HEK293 (cell line): ENCODE measurements at regions not wholly inside any gene's neighbourhood (a gene's known extent, or its start where the extent isn't known, plus 50 kb on each side); places are given as distances from the start of the nearest gene placed in this dataset.

Source experiments
- CTCF ChIA-PET: fragments of 350-600 bp; formaldehyde crosslinking; extraction: SDS; loops from one replicate; lab custom pipeline; 2021; ENCODE audit warnings: antibody characterized with exemption; lab: Yijun Ruan, JAX
- POLR2A ChIA-PET: fragments of 300-600 bp; formaldehyde crosslinking; extraction: SDS; loops from one replicate; lab custom pipeline; 2020; ENCODE audit warnings: antibody characterized with exemption, inconsistent platforms; lab: Yijun Ruan, JAX
- H3K27ac ChIP-seq: fragments of 200-500 bp; sonication (Bioruptor generic); 2 replicates; pipeline ENCODE4 v1.5.1; 2014; ENCODE audit warnings: low read depth, low read length, control low read depth, inconsistent platforms; ENCODE audit errors: extremely low read depth
- H3K36me3 ChIP-seq, 2 experiments: fragments of 200-500 bp in 1 of 2; sonication (Bioruptor generic) in 1 of 2; 1 replicate in 1 of 2; 2 replicates in 1 of 2; pipeline ENCODE4 v1.5.1; 2014 to 2017; ENCODE audit warnings: inconsistent platforms in 2 of 2, low read length in 2 of 2; ENCODE audit not compliant: control insufficient read depth in 2 of 2, insufficient read depth in 1 of 2
- H3K4me1 ChIP-seq: fragments of 200-500 bp; sonication (Bioruptor generic); 2 replicates; pipeline ENCODE4 v1.5.1; 2014; ENCODE audit warnings: mild to moderate bottlenecking, low read length, inconsistent platforms; ENCODE audit not compliant: control insufficient read depth, insufficient read depth
- H3K4me3 ChIP-seq: 2 replicates; pipeline ENCODE4 v1.5.1; 2011; ENCODE audit warnings: low read depth, mild to moderate bottlenecking, control low read depth, low read length, moderate library complexity
- H3K9me3 ChIP-seq: fragments of 200-500 bp; sonication (Bioruptor generic); 2 replicates; pipeline ENCODE4 v1.5.1; 2014; ENCODE audit warnings: low read depth, low read length, inconsistent platforms; ENCODE audit not compliant: control insufficient read depth, insufficient read depth
- IKZF3 ChIP-seq: fragments of 450-650 bp; IDR thresholded peaks from 2 replicates; pipeline ENCODE4 v1.5.0; 2018; ENCODE audit warnings: missing biosample characterization, mild to moderate bottlenecking, missing genetic modification characterization, moderate library complexity
- REPIN1 ChIP-seq: fragments of 450-650 bp; formaldehyde crosslinking; IDR thresholded peaks from 2 replicates; pipeline ENCODE4 v1.5.1; 2017; ENCODE audit warnings: missing biosample characterization, missing genetic modification characterization, low read depth
- SP3 ChIP-seq: fragments of 450-650 bp; formaldehyde crosslinking; IDR thresholded peaks from 2 replicates; pipeline ENCODE4 v1.5.1; 2016; ENCODE audit warnings: missing biosample characterization, missing genetic modification characterization
- TCF7L2 ChIP-seq: IDR thresholded peaks from 2 replicates; pipeline ENCODE4 v1.6.1; 2011; ENCODE audit warnings: low read depth, mild to moderate bottlenecking, inconsistent platforms, low read length, moderate library complexity, borderline replicate concordance
- TRIM28 ChIP-seq: IDR thresholded peaks from 2 replicates; pipeline ENCODE4 v1.6.1; 2011; ENCODE audit warnings: low read length, control low read depth, borderline replicate concordance
- ZBTB1 ChIP-seq: fragments of 450-650 bp; formaldehyde crosslinking; IDR thresholded peaks from 2 replicates; pipeline ENCODE4 v1.5.1; 2016; ENCODE audit warnings: missing biosample characterization, missing genetic modification characterization
- ZNF174 ChIP-seq: fragments of 450-650 bp; formaldehyde crosslinking; IDR thresholded peaks from 2 replicates; pipeline ENCODE4 v1.5.0; 2017; ENCODE audit warnings: missing biosample characterization, mild to moderate bottlenecking, missing genetic modification characterization
- ZNF175 ChIP-seq: fragments of 450-650 bp; formaldehyde crosslinking; IDR thresholded peaks from 2 replicates; pipeline ENCODE4 v1.5.1; 2016; ENCODE audit warnings: missing biosample characterization, missing genetic modification characterization
- ZNF23 ChIP-seq: fragments of 450-650 bp; formaldehyde crosslinking; IDR thresholded peaks from 2 replicates; pipeline ENCODE4 v1.5.1; 2016; ENCODE audit warnings: missing biosample characterization, missing genetic modification characterization, borderline replicate concordance
- ZNF239 ChIP-seq: fragments of 450-650 bp; formaldehyde crosslinking; IDR thresholded peaks from 2 replicates; pipeline ENCODE4 v1.5.1; 2016; ENCODE audit warnings: missing biosample characterization, missing genetic modification characterization
- ZNF350 ChIP-seq: fragments of 450-650 bp; formaldehyde crosslinking; IDR thresholded peaks from 2 replicates; pipeline ENCODE4 v1.5.0; 2017; ENCODE audit warnings: missing biosample characterization, mild to moderate bottlenecking, missing genetic modification characterization
- ZNF521 ChIP-seq: fragments of 450-650 bp; formaldehyde crosslinking; IDR thresholded peaks from 2 replicates; pipeline ENCODE4 v1.5.1; 2017; ENCODE audit warnings: missing biosample characterization, mild to moderate bottlenecking, missing genetic modification characterization
- ZNF530 ChIP-seq: fragments of 450-650 bp; formaldehyde crosslinking; IDR thresholded peaks from 2 replicates; pipeline ENCODE4 v1.5.1; 2016; ENCODE audit warnings: low read depth, missing biosample characterization, missing genetic modification characterization
- ZNF555 ChIP-seq: fragments of 450-650 bp; formaldehyde crosslinking; conservative IDR thresholded peaks from 2 replicates; pipeline ENCODE4 v1.5.1; 2017; ENCODE audit warnings: missing biosample characterization, mild to moderate bottlenecking, missing genetic modification characterization, inconsistent platforms
- ZNF596 ChIP-seq: fragments of 450-650 bp; IDR thresholded peaks from 2 replicates; pipeline ENCODE4 v1.5.0; 2018; ENCODE audit warnings: missing biosample characterization, mild to moderate bottlenecking, missing genetic modification characterization, moderate library complexity
- ZNF600 ChIP-seq: fragments of 450-650 bp; formaldehyde crosslinking; IDR thresholded peaks from 2 replicates; pipeline ENCODE4 v1.5.1; 2016; ENCODE audit warnings: missing biosample characterization, missing genetic modification characterization
- ZNF670 ChIP-seq: fragments of 450-650 bp; formaldehyde crosslinking; IDR thresholded peaks from 2 replicates; pipeline ENCODE4 v1.5.1; 2016; ENCODE audit warnings: missing biosample characterization, missing genetic modification characterization, low read depth
- ZNF677 ChIP-seq: fragments of 450-650 bp; IDR thresholded peaks from 2 replicates; pipeline ENCODE4 v1.5.0; 2018; ENCODE audit warnings: missing biosample characterization, mild to moderate bottlenecking, missing genetic modification characterization, moderate library complexity
- ZNF747 ChIP-seq: fragments of 450-650 bp; formaldehyde crosslinking; IDR thresholded peaks from 2 replicates; pipeline ENCODE4 v1.5.1; 2016; ENCODE audit warnings: missing biosample characterization, missing genetic modification characterization
- ZNF792 ChIP-seq: fragments of 450-650 bp; formaldehyde crosslinking; IDR thresholded peaks from 2 replicates; pipeline ENCODE4 v1.5.1; 2016; ENCODE audit warnings: missing biosample characterization, missing genetic modification characterization
- ZNF830 ChIP-seq: fragments of 450-650 bp; IDR thresholded peaks from 2 replicates; pipeline ENCODE4 v1.5.0; 2018; ENCODE audit warnings: missing biosample characterization, missing genetic modification characterization, low read depth, mild to moderate bottlenecking, moderate library complexity
- ZNF837 ChIP-seq: fragments of 450-650 bp; formaldehyde crosslinking; IDR thresholded peaks from 2 replicates; pipeline ENCODE4 v1.5.1; 2016; ENCODE audit warnings: missing biosample characterization, missing genetic modification characterization
- TF ChIP-seq, protein P1 (sequence below): fragments of 450-650 bp; formaldehyde crosslinking; IDR thresholded peaks from 2 replicates; pipeline ENCODE4; 2016; ENCODE audit warnings: missing biosample characterization, missing genetic modification characterization
- TF ChIP-seq, protein P2 (sequence below): fragments of 450-650 bp; formaldehyde crosslinking; IDR thresholded peaks from 2 replicates; pipeline ENCODE4 v1.5.1; 2016; ENCODE audit warnings: missing biosample characterization, missing genetic modification characterization
- TF ChIP-seq, protein P3 (sequence below): fragments of 450-650 bp; IDR thresholded peaks from 2 replicates; pipeline ENCODE4 v1.5.1; 2018; ENCODE audit warnings: missing biosample characterization, mild to moderate bottlenecking, missing genetic modification characterization
- TF ChIP-seq, protein P4 (sequence below): fragments of 450-650 bp; formaldehyde crosslinking; IDR thresholded peaks from 2 replicates; pipeline ENCODE4 v1.5.0; 2017; ENCODE audit warnings: missing biosample characterization, missing genetic modification characterization, borderline replicate concordance
- TF ChIP-seq, protein P5 (sequence below): fragments of 450-650 bp; formaldehyde crosslinking; IDR thresholded peaks from 2 replicates; pipeline ENCODE4 v1.5.1; 2016; ENCODE audit warnings: missing biosample characterization, missing genetic modification characterization

DNA sequence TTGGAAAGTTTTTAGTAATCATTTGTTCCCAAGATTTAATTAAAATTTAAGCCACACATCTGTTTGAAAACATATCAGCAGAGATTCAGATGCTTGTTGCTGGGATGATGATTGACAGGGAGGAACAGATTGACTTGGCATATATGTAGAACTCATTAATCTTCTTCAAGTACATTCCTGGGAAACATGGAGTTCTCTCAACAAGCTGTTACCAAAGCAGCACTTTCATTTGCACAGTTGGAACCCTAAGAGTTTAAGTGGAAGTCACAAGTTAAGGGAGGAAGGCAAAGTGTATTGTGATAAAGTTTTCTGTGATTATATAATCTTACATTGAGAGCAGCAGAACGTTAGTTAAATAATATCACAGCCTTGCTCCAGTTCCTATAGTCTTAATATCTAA is 485.4 kb upstream of the CELF2 start:
- H3K4me3 ChIP-seq, result no peak overlapping the region
- ChIA-PET POLR2A (interaction anchor here (0.6 kb wide), 1 partner anchor 356 kb away, joined by 3 read pairs; no protein-coding TSS in a partner anchor), CTCF (no interaction called here)
- TF ChIP-seq, protein P1, sequence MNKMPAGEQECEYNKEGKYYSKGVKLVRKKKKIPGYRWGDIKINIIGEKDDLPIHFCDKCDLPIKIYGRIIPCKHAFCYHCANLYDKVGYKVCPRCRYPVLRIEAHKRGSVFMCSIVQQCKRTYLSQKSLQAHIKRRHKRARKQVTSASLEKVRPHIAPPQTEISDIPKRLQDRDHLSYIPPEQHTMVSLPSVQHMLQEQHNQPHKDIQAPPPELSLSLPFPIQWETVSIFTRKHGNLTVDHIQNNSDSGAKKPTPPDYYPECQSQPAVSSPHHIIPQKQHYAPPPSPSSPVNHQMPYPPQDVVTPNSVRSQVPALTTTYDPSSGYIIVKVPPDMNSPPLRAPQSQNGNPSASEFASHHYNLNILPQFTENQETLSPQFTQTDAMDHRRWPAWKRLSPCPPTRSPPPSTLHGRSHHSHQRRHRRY (tag by site-specific recombination), result no peak
- TF ChIP-seq REPIN1 (tag by site-specific recombination) (no peak), ZNF677 (no peak), SP3 (tag by site-specific recombination) (no peak), IKZF3 (tag by site-specific recombination) (no peak), ZNF23 (tag by site-specific recombination) (no peak), ZNF521 (tag by site-specific recombination) (no peak), ZNF837 (tag by site-specific recombination) (no peak), ZNF747 (tag by site-specific recombination) (no peak), ZNF555 (tag by site-specific recombination) (no peak), ZNF670 (tag by site-specific recombination) (no peak), ZBTB1 (no peak)
- TF ChIP-seq, protein P2, sequence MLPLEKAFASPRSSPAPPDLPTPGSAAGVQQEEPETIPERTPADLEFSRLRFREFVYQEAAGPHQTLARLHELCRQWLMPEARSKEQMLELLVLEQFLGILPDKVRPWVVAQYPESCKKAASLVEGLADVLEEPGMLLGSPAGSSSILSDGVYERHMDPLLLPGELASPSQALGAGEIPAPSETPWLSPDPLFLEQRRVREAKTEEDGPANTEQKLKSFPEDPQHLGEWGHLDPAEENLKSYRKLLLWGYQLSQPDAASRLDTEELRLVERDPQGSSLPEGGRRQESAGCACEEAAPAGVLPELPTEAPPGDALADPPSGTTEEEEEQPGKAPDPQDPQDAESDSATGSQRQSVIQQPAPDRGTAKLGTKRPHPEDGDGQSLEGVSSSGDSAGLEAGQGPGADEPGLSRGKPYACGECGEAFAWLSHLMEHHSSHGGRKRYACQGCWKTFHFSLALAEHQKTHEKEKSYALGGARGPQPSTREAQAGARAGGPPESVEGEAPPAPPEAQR (tag by site-specific recombination), result no peak
- H3K4me1 ChIP-seq, result no peaks in the 10 kb centered on the region
- H3K36me3 ChIP-seq, result no peaks in the 10 kb centered on the region
- H3K9me3 ChIP-seq, result no peaks in the 10 kb centered on the region
- H3K27ac ChIP-seq, result no peak overlapping the region

DNA sequence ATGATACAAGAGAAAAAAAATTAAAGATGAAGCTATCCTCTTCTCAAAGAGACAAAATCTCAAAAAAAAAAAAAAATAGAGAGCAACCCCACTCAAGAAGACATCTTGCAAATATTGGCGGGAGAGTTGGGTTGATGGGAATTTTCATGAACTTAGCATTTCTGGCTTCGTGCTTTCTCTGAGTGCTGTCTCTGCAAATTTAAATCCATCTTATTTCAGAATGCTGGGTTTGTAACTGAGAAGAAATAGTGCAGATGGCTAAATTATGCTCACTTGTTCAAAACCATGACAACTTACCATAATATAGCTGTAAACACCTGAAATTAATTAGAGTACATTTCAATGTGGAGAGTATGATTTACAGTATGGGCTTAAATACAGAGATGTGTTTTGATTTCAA is 484.8 kb upstream of the CELF2 start:
- POLR2A ChIA-PET, result interaction anchor here (0.6 kb wide), 1 partner anchor 356 kb away, joined by 3 read pairs; no protein-coding TSS in a partner anchor
- no peaks in the 10 kb centered on the region for H3K9me3 ChIP-seq
- H3K4me3 ChIP-seq, result no peak overlapping the region
- no peaks in the 10 kb centered on the region for H3K4me1 ChIP-seq
- CTCF ChIA-PET, result interaction anchor here (0.5 to 0.6 kb wide), 2 partner anchors 38 to 750 kb away, joined by 3 read pairs; no protein-coding TSS in a partner anchor
- no peaks in the 10 kb centered on the region for H3K36me3 ChIP-seq
- no peak overlapping the region for H3K27ac ChIP-seq
- TF ChIP-seq TCF7L2 (no peak), ZNF596 (tag by site-specific recombination) (no peak), ZNF174 (tag by site-specific recombination) (no peak), ZNF600 (no peak), REPIN1 (tag by site-specific recombination) (no peak), ZNF830 (tag by site-specific recombination) (no peak), TRIM28 (no peak), ZNF530 (tag by site-specific recombination) (no peak), ZNF175 (no peak), ZNF239 (no peak), ZNF792 (tag by site-specific recombination) (no peak), ZNF350 (tag by site-specific recombination) (no peak)
- TF ChIP-seq, protein P3, sequence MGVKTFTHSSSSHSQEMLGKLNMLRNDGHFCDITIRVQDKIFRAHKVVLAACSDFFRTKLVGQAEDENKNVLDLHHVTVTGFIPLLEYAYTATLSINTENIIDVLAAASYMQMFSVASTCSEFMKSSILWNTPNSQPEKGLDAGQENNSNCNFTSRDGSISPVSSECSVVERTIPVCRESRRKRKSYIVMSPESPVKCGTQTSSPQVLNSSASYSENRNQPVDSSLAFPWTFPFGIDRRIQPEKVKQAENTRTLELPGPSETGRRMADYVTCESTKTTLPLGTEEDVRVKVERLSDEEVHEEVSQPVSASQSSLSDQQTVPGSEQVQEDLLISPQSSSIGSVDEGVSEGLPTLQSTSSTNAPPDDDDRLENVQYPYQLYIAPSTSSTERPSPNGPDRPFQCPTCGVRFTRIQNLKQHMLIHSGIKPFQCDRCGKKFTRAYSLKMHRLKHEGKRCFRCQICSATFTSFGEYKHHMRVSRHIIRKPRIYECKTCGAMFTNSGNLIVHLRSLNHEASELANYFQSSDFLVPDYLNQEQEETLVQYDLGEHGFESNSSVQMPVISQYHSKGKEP (tag by site-specific recombination), result no peak
- TF ChIP-seq, protein P4, sequence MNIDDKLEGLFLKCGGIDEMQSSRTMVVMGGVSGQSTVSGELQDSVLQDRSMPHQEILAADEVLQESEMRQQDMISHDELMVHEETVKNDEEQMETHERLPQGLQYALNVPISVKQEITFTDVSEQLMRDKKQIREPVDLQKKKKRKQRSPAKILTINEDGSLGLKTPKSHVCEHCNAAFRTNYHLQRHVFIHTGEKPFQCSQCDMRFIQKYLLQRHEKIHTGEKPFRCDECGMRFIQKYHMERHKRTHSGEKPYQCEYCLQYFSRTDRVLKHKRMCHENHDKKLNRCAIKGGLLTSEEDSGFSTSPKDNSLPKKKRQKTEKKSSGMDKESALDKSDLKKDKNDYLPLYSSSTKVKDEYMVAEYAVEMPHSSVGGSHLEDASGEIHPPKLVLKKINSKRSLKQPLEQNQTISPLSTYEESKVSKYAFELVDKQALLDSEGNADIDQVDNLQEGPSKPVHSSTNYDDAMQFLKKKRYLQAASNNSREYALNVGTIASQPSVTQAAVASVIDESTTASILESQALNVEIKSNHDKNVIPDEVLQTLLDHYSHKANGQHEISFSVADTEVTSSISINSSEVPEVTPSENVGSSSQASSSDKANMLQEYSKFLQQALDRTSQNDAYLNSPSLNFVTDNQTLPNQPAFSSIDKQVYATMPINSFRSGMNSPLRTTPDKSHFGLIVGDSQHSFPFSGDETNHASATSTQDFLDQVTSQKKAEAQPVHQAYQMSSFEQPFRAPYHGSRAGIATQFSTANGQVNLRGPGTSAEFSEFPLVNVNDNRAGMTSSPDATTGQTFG (tag by site-specific recombination), result no peak
- TF ChIP-seq, protein P5, sequence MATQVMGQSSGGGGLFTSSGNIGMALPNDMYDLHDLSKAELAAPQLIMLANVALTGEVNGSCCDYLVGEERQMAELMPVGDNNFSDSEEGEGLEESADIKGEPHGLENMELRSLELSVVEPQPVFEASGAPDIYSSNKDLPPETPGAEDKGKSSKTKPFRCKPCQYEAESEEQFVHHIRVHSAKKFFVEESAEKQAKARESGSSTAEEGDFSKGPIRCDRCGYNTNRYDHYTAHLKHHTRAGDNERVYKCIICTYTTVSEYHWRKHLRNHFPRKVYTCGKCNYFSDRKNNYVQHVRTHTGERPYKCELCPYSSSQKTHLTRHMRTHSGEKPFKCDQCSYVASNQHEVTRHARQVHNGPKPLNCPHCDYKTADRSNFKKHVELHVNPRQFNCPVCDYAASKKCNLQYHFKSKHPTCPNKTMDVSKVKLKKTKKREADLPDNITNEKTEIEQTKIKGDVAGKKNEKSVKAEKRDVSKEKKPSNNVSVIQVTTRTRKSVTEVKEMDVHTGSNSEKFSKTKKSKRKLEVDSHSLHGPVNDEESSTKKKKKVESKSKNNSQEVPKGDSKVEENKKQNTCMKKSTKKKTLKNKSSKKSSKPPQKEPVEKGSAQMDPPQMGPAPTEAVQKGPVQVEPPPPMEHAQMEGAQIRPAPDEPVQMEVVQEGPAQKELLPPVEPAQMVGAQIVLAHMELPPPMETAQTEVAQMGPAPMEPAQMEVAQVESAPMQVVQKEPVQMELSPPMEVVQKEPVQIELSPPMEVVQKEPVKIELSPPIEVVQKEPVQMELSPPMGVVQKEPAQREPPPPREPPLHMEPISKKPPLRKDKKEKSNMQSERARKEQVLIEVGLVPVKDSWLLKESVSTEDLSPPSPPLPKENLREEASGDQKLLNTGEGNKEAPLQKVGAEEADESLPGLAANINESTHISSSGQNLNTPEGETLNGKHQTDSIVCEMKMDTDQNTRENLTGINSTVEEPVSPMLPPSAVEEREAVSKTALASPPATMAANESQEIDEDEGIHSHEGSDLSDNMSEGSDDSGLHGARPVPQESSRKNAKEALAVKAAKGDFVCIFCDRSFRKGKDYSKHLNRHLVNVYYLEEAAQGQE (tag by site-specific recombination), result no peak
